ENCODE measurements at regions not wholly inside any gene's neighbourhood (a gene's known extent, or its start where the extent isn't known, plus 50 kb on each side); places are given as distances from the start of the nearest gene placed in this dataset.

GRCh38 chr14:76585616-76586015 lies 175.7 kb upstream of the VASH1 start:
- no peak overlapping the region for H3K27ac ChIP-seq
- no peak overlapping the region for H3K4me3 ChIP-seq
- no peak for TF ChIP-seq CTCF (IDR thresholded peaks at IDR 0.05)
- DNase-seq (no peak), ATAC-seq (no peak)
- no peaks in the 10 kb centered on the region for H3K4me1 ChIP-seq
- no peaks in the 10 kb centered on the region for H3K9me3 ChIP-seq
- no peaks in the 10 kb centered on the region for H3K36me3 ChIP-seq
- intact Hi-C loops (cut with DNase I) = no loop called here
- no peaks in the 10 kb centered on the region for H3K27me3 ChIP-seq

GRCh38 chr14:76589246-76589645 lies 172.0 kb upstream of the VASH1 start:
- H3K27me3 ChIP-seq = no peaks in the 10 kb centered on the region
- H3K27ac ChIP-seq = no peak overlapping the region
- no peaks in the 10 kb centered on the region for H3K4me1 ChIP-seq
- ATAC-seq (no peak), DNase-seq (no peak)
- intact Hi-C loops (cut with DNase I) = no loop called here
- H3K36me3 ChIP-seq = no peaks in the 10 kb centered on the region
- no peak for TF ChIP-seq CTCF (IDR thresholded peaks at IDR 0.05)
- H3K4me3 ChIP-seq = no peak overlapping the region
- H3K9me3 ChIP-seq = no peaks in the 10 kb centered on the region

GRCh38 chr14:76591266-76591665 lies 170.0 kb upstream of the VASH1 start:
- intact Hi-C loops (cut with DNase I) = no loop called here
- no peaks in the 10 kb centered on the region for H3K36me3 ChIP-seq
- H3K27ac ChIP-seq = no peak overlapping the region
- no peak for TF ChIP-seq CTCF (IDR thresholded peaks at IDR 0.05)
- no peaks in the 10 kb centered on the region for H3K27me3 ChIP-seq
- no peaks in the 10 kb centered on the region for H3K9me3 ChIP-seq
- DNase-seq (peak in 1 of 4 donors; percentile 20), ATAC-seq (no peak)
- H3K4me3 ChIP-seq = no peak overlapping the region
- no peaks in the 10 kb centered on the region for H3K4me1 ChIP-seq

GRCh38 chr14:76595266-76595665 lies 166.0 kb upstream of the VASH1 start:
- intact Hi-C loops (cut with DNase I) = no loop called here
- Histone ChIP-seq H3K27me3 (no peaks in the 10 kb centered on the region), H3K4me3 (no peak overlapping the region), H3K9me3 (no peaks in the 10 kb centered on the region), H3K4me1 (no peaks in the 10 kb centered on the region), H3K36me3 (no peaks in the 10 kb centered on the region), H3K27ac (no peak overlapping the region)
- ATAC-seq (no peak), DNase-seq (no peak)
- TF ChIP-seq CTCF (IDR thresholded peaks at IDR 0.05) = no peak

GRCh38 chr14:76597387-76597786 lies 163.9 kb upstream of the VASH1 start:
- no peak for TF ChIP-seq CTCF (IDR thresholded peaks at IDR 0.05)
- DNase-seq (no peak), ATAC-seq (no peak)
- H3K27ac ChIP-seq = no peak overlapping the region
- H3K4me1 ChIP-seq = no peaks in the 10 kb centered on the region
- no peaks in the 10 kb centered on the region for H3K36me3 ChIP-seq
- H3K4me3 ChIP-seq = no peak overlapping the region
- H3K9me3 ChIP-seq = peaks cover 0 to 3% of the 10 kb centered on the region in 2 donors
- intact Hi-C loops (cut with DNase I) = no loop called here
- H3K27me3 ChIP-seq = no peaks in the 10 kb centered on the region

Data from left lung (tissue), 4 donors.